CD1c-positive myeloid dendritic cell (primary cell): ENCODE measurements at regions not wholly inside any gene's neighbourhood (a gene's known extent, or its start where the extent isn't known, plus 50 kb on each side); places are given as distances from the start of the nearest gene placed in this dataset.

Source experiments
- DNase-seq: peaks from one replicate; pipeline ENCODE4 v3.0.0-alpha.2; 2016; ENCODE audit errors: extremely low spot score

- DNase-seq: no peak
Observed at GRCh38 chr7:84684836-84685480, 490.4 kb upstream of the SEMA3A start.

DNA sequence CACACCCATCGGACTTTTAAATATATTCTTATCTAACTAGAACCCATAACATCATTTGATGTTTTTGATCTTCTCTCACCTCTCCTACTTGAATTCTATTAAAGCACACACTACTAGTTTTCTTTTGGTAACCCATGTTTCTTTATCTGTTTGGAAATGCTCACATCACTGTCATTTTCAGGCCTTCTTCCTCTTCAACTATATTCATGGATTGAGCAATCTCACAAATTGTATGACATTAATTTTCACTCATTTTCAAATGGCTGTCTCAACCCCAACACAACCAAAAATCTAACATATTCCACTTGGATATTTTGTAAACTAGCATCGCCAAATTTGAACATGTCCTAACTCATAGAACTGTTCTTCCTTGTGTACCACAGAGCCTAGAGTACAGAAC, 488.0 kb upstream of the SEMA3A start:
- DNase-seq: no peak

GRCh38 chr7:84678841-84679240, 484.3 kb upstream of the SEMA3A start:
- no peak for DNase-seq

- no peak for DNase-seq
Observed at GRCh38 chr7:84677117-84677732, 482.6 kb upstream of the SEMA3A start.

DNA sequence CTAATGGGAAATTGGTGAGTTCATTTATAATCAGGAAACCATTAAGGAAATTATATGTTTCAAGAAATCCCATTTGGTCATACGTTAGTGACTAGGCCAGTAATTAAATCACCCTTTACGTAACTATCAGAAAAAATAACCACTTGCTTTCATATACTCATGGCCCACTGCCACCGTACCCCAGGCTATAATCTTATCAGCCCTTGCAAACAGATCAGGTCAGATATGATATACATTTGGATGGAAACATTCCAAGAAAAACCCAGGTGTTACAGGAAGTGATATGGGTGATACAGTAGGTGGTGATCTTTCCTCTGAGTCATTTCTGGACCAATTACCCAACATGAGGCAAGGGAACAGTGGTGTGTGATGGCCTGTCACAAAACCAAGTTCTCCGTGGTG, 481.0 kb upstream of the SEMA3A start:
- no peak for DNase-seq

DNA sequence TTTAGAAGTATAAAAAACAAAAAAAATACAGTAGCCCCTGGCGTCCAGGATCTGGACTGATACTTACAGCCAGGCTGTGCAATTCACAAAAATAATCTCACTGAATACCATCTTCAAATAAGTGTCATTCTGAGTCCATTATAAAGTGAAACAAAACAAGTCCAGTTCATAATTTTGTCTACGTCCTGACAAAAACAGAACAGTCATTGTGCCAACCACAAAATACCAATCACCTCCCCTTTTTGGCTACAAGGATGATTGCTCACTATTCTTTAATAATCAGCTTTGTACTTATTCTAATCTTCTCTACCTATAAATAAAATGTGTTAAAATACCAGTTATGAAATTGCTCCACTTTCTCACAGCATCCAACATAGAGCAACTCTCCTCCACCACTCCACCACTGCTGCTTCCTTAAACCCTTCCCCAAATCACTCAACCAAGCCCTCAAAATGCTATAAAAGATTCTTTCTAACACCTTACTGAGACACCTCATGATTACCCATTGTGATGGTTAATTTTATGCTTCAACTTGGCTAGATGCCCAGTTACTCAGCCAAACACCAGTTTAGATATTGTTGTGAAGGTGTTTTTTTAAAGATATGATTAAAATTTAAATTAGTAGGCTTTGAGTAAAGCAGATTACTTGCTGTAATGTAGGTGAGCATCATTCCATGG, 479.8 kb upstream of the SEMA3A start:
- DNase-seq: no peak

DNA sequence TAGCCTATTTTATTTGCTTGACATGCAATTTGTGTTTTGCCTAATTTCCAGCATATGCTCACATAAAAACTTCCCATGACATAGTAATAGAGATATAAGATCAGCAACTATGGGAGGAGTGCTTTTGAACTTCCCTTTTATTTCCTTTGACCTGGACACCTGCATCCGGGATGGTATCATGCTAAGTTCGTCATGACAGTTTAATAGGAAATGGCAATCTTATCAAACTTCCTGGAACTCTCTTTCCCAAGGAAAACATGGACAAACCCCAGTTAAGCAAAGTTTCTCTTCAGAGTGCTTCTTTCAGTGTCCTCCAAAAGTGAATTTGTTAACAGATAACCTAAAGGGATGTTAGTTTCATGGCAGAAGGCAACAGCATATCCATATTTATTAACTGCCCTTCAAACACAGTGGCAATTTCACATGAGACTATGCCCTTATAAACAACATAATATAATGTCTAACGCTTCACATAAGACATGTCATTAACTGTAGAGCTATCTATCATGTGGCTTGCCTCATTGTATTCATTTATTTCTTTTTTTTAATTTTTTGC, 474.7 kb upstream of the SEMA3A start:
- no peak for DNase-seq

DNA sequence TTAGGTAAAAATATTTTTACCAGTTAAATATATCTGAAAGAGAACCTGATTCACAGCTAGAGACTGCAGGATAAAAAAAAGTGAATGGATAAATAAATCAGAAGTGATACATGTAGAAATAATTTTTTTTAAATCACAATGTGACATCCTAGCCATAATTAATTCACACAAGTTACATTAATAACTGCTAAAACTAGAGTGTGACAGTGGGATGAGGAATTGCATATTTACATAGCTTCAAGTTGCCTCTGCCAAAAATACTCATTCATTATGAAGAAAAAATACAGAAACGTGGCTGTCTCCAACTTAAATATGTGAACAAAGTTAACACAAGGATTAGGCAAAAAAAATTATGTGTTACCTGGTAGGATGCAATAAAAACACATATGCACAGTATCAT, 473.5 kb upstream of the SEMA3A start:
- no peak for DNase-seq

DNA sequence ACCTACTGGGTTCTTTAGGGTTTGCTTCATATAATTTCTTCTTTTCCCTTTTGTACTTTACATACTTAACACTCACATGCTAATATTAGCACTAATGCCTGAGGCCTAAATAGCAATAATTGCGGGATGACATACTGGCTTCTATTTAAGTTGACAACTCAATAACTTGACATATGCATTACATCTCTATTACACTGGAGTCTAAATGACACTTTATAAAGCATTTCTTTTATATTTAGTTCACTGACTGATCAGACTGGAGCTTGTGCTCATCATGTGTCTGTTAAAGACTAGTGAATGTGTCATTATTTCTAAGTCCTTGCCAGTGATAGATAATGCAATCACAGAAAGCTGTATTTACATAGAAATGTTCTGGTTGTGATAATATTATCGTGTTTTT, 472.1 kb upstream of the SEMA3A start:
- no peak for DNase-seq

GRCh38 chr7:84665339-84665738, 470.8 kb upstream of the SEMA3A start:
- DNase-seq: no peak

DNA sequence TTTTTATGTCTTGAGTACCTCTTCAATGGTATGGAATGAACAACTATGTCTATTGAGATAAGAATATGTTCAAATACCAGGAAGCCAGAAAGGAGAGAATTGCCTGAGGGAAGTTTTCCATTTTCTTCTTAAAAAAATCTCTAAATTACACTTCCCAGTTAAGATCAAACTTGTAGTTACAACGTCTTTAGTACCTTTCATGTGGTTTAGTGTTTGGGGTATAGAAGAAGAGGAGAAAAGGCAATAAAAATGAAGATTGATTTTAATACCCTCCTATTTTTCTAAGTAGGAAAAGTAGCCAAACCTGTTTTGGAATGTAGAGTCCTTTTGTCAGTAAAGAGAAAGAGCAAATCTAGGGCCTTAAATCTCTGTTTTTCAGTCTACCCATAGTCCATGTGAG, 470.0 kb upstream of the SEMA3A start:
- DNase-seq: no peak

DNA sequence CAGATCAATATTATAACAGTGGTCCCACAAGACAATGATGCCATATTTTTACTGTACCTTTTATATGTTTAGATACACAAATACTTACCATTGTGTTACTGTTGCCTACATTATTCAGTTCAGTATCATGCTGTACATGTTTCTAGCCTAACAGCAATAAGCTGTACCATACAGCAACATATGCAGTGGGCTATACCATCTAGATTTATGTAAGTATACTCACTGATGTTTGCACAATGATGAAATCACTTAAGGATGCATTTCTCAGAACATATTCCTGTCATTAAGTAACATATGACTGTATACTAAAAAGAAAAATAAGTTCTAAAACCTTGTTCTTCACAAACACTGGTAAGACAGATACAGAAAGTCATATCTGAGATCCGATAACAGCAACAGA, 468.6 kb upstream of the SEMA3A start:
- DNase-seq: no peak

GRCh38 chr7:84658286-84658685, 463.7 kb upstream of the SEMA3A start:
- no peak for DNase-seq

DNA sequence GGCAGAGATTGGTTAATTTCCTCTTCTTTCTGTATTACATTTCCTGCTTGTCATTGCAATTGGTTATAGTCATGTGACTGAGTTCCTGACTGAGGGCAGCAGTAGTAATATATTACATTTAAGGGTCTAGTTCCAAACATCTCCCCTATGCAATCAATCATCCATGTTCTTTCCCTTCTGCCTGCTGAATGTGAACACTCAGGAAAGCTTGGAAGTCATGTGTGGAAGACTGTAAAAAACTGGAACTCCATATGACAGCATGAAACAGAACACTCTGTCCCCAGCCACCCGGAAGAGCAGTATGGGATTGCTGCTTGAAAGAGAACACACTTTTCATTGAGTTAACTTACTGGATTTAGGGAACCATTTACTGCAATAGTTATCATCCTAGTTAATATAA, 459.7 kb upstream of the SEMA3A start:
- DNase-seq: no peak

DNA sequence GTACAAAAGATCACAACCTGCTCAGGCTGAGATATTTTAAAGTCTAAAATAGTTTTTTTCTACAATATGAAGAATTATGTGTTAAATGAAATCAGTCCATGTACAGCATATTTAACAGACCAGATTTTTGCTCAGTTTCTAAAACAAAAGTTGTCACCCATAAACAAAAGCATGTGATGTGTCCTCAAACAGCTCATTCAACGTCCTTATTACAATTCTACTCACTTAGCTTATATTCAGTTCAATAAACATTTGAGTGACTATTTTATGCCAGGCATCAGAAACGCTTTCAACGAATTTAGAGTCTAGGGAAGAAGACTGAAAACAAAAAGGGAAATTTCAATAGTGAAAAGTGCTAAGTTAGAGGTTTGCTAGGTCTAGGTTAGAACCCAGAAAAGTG, 457.3 kb upstream of the SEMA3A start:
- no peak for DNase-seq

DNA sequence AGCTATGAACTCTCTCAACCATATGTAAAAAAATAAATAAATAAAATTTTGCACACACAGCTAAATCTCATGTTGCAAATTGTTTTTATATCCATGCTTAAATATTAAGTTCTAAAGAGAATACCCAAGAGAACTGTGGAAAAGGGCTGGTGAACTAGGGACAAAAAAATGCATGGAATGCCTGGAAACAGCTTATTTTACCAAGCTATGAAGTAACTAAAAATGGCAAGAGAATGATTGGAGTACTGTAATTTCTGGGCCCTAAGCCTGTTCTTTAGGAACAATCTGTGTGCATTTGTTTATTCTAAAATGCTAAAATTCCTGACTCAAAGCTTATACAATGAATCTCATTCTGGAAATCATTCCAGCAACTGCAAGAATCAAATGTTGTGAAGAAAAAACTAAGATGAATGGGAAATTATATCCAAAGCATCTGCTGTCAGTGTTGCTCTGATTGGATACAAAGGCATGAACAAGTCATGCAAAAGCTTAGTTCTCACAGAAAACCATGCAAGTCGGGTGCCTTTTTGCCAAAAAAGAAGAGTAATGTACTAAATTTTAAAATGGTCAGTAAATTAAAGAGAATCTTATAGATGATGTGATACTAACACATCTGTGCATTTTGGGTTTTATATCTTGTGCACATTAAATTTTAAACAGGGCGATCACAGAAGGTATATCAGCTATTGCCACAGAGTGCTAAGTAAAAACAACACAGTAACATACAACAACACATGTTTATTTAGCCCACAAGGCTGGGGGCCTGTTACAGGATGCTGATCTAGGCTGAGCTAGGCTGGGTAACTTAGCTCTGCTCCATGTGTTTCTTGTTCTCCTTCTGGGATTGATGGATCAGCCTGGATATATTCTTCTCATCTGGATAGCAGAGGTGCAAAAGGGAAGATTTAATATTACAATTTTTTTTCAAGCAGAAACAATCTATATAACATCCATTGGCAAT, 453.5 kb upstream of the SEMA3A start:
- no peak for DNase-seq

DNA sequence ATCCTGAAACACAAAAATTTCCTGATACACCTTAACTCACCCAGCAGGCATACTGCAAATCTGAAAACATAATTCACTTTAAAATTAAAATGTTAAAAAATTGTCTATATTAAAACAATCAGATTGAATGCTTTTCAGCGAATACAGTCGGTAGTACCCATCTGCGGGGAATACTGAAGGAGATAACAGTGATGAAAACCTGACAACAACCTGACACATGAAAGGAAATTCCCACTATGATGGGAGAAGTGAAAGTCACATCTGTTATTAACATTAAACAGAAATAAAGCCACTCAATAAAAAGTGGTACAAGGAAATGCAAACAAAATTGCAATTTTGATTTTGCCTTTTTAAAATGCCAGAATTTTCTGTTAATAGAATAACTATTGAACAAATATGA, 448.0 kb upstream of the SEMA3A start:
- DNase-seq: no peak

DNA sequence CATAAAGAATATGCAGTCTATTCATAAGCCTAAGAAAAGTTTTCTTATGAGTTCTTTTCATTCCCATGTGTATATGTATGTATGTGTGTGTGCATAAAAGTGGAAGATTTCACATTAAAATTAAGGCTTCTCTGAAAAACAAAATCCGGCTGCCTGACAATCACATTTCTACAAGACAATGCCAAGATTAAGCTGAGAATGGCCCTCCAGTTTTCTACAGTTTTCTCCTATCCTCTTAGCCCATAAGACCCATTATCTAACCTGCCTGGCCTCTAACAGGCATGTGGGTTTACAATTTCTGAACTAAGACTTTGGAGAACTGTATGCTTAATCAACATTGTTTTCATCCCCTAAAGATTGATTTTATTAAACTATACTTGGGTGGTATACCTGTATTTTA, 446.0 kb upstream of the SEMA3A start:
- DNase-seq: no peak

GRCh38 chr7:84638339-84638697, 443.7 kb upstream of the SEMA3A start:
- no peak for DNase-seq

GRCh38 chr7:84637568-84638338, 443.2 kb upstream of the SEMA3A start:
- no peak for DNase-seq

GRCh38 chr7:84631913-84632312, 437.3 kb upstream of the SEMA3A start:
- no peak for DNase-seq
